Chondrocyte (in vitro differentiated cells): ENCODE measurements at regions not wholly inside any gene's neighbourhood (a gene's known extent, or its start where the extent isn't known, plus 50 kb on each side); places are given as distances from the start of the nearest gene placed in this dataset.

Source experiments
- DNase-seq: peaks from one replicate; pipeline ENCODE4 v3.0.0; 2021; ENCODE audit warnings: mixed read lengths, low spot score
- H3K27ac Mint-ChIP-seq: one replicate; pipeline ENCODE4 v1.8.0; 2021; ENCODE audit warnings: mild to moderate bottlenecking, moderate library complexity, mixed read lengths; ENCODE audit not compliant: unreplicated experiment
- H3K27me3 Mint-ChIP-seq: 2 replicates; pipeline ENCODE4 v1.8.0; 2021; ENCODE audit warnings: low read depth, mixed read lengths
- H3K36me3 Mint-ChIP-seq: 2 replicates; pipeline ENCODE4 v1.8.0; 2021; ENCODE audit warnings: low read depth, mixed read lengths
- H3K4me1 Mint-ChIP-seq: 2 replicates; pipeline ENCODE4 v1.8.0; 2021; ENCODE audit warnings: low read depth, mild to moderate bottlenecking, mixed read lengths
- H3K4me3 Mint-ChIP-seq: one replicate; pipeline ENCODE4 v1.8.0; 2021; ENCODE audit warnings: mild to moderate bottlenecking, moderate library complexity, mixed read lengths; ENCODE audit not compliant: unreplicated experiment
- H3K9me3 Mint-ChIP-seq: 2 replicates; pipeline ENCODE4 v1.8.0; 2021; ENCODE audit warnings: low read depth, mixed read lengths
- TF ChIP-seq, protein P1 (sequence below): fragments of 200-600 bp; sonication (generic); IDR thresholded peaks from 2 replicates; pipeline ENCODE4 v1.5.0; 2021; ENCODE audit warnings: antibody characterized with exemption, mild to moderate bottlenecking, moderate library complexity

DNA sequence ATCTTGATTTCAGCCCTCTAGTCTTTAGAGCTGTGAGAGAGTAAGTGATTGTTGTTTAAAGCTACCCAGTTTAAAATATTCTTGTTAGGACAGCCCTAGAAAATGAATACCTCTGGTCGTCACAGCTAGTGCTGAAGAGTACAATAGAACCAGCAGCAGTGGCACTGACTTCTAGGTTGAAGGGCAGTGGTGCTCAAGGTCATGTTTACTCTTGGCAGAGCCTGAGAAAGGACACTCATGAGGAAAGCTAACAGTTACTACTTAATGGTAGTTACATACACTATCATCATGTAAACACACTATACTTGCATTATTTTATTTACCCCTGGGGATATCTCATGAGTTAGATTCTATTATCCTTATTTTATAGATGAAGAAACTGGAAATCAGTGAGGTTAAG lies 323.0 kb downstream of the SH2D4B start:
- Mint-ChIP-seq H3K27ac (no peak overlapping the region), H3K36me3 (no peaks in the 10 kb centered on the region), H3K4me3 (no peak overlapping the region), H3K4me1 (no peaks in the 10 kb centered on the region), H3K9me3 (peaks cover 4% of the 10 kb centered on the region), H3K27me3 (no peaks in the 10 kb centered on the region)
- TF ChIP-seq, protein P1, sequence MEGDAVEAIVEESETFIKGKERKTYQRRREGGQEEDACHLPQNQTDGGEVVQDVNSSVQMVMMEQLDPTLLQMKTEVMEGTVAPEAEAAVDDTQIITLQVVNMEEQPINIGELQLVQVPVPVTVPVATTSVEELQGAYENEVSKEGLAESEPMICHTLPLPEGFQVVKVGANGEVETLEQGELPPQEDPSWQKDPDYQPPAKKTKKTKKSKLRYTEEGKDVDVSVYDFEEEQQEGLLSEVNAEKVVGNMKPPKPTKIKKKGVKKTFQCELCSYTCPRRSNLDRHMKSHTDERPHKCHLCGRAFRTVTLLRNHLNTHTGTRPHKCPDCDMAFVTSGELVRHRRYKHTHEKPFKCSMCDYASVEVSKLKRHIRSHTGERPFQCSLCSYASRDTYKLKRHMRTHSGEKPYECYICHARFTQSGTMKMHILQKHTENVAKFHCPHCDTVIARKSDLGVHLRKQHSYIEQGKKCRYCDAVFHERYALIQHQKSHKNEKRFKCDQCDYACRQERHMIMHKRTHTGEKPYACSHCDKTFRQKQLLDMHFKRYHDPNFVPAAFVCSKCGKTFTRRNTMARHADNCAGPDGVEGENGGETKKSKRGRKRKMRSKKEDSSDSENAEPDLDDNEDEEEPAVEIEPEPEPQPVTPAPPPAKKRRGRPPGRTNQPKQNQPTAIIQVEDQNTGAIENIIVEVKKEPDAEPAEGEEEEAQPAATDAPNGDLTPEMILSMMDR: no peak
- DNase-seq: no peak

DNA sequence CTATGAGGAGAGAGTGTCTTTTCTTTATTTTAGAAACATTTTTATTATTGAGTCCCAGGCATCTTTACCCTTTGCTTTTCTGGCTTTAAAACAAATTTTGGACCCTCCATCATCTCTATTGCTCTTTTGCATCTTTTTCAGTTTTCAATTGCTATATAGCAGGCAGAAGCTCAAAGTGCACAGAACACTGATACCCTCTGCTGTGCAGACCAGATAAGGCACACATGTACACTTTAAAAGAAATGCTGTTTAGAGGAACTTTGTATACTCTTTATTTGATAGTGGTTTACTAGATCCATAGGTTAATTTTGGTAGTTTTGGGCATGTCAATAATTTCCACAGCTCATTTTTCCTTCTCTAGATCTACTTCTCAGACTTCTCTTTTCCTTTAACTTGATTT lies 324.2 kb downstream of the SH2D4B start:
- no peaks in the 10 kb centered on the region for H3K36me3 Mint-ChIP-seq
- no peak for DNase-seq
- TF ChIP-seq, protein P1: no peak
- no peak overlapping the region for H3K27ac Mint-ChIP-seq
- H3K9me3 Mint-ChIP-seq: peaks cover 14% of the 10 kb centered on the region
- no peak overlapping the region for H3K4me3 Mint-ChIP-seq
- H3K4me1 Mint-ChIP-seq: no peaks in the 10 kb centered on the region
- H3K27me3 Mint-ChIP-seq: no peaks in the 10 kb centered on the region

DNA sequence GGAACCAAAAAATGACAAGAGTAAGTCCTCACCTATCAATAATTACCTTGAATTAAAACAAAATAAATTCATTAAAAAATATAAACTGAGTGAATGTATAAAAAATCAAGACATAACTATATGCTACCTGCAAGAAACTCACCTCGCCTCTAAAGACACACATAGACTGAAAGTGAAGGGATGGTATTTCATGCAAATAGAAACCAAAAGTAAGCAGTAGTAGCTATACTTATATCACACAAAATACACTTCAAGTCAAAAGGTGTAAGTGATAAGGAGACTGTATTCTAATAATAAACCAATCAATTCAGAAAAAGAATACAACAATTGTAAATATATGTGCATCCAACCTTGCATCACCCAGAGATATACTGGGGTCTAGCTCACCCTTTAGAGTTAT lies 332.6 kb downstream of the SH2D4B start:
- Mint-ChIP-seq H3K9me3 (peaks cover 42% of the 10 kb centered on the region), H3K27ac (no peak overlapping the region), H3K4me3 (no peak overlapping the region), H3K27me3 (no peaks in the 10 kb centered on the region), H3K4me1 (no peaks in the 10 kb centered on the region), H3K36me3 (no peaks in the 10 kb centered on the region)
- DNase-seq: no peak
- TF ChIP-seq, protein P1: no peak

DNA sequence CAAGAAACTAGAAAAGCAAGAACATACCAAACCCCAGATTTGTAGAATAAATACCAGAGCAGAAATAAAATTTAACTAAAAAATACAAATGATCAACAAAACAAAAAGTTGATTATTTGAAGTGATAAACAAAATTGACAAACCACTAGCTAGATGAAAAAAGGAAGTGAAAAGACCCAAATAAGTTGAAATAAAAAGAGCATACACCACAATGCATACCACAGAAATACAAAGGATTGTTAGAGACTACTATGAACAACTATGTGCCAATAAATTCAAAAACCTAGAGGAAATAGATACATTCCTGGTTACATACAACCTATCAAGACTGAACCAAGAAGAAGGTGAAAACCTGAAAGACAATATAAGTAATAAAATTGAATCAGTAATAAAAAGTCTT lies 333.4 kb downstream of the SH2D4B start:
- no peaks in the 10 kb centered on the region for H3K27me3 Mint-ChIP-seq

DNA sequence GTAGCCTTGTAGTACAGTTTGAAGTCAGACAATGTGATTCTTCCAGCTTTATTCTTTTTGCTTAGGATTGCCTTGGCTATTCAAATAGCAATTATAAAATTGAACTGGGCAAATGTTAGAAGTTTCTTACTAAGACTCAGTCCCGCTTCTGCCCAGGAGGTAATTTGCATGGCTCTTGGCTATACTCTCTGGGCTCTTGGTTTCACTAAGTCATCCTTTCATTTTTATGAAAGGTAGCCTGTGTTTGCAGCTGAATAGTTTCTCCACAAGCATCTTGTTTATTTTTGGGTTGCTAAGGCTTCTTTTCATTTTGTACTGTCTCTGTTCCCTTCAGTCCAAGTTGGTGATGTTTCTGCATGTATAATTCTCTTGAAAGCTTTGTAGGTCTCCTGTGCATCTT lies 340.6 kb downstream of the SH2D4B start:
- no peaks in the 10 kb centered on the region for H3K27me3 Mint-ChIP-seq
- no peaks in the 10 kb centered on the region for H3K4me1 Mint-ChIP-seq
- DNase-seq: no peak
- no peak overlapping the region for H3K27ac Mint-ChIP-seq
- H3K36me3 Mint-ChIP-seq: no peaks in the 10 kb centered on the region
- TF ChIP-seq, protein P1: no peak
- peaks cover 14% of the 10 kb centered on the region for H3K9me3 Mint-ChIP-seq
- H3K4me3 Mint-ChIP-seq: no peak overlapping the region

More for the DNA sequence above, 333.4 kb downstream of the SH2D4B start:
- no peaks in the 10 kb centered on the region for H3K36me3 Mint-ChIP-seq
- DNase-seq: no peak
- H3K9me3 Mint-ChIP-seq: peaks cover 37% of the 10 kb centered on the region
- TF ChIP-seq, protein P1: no peak
- H3K4me3 Mint-ChIP-seq: no peak overlapping the region
- H3K27ac Mint-ChIP-seq: no peak overlapping the region
- no peaks in the 10 kb centered on the region for H3K4me1 Mint-ChIP-seq
